HUDEP-2 (cell line): ENCODE measurements at regions not wholly inside any gene's neighbourhood (a gene's known extent, or its start where the extent isn't known, plus 50 kb on each side); places are given as distances from the start of the nearest gene placed in this dataset.

Source experiments
- DNase-seq, 76 experiments: peaks; one replicate each; lab custom pipeline; 2025; ENCODE audit not compliant: unreplicated experiment in 76 of 76; lab: John Stamatoyannopoulos, UW

DNA sequence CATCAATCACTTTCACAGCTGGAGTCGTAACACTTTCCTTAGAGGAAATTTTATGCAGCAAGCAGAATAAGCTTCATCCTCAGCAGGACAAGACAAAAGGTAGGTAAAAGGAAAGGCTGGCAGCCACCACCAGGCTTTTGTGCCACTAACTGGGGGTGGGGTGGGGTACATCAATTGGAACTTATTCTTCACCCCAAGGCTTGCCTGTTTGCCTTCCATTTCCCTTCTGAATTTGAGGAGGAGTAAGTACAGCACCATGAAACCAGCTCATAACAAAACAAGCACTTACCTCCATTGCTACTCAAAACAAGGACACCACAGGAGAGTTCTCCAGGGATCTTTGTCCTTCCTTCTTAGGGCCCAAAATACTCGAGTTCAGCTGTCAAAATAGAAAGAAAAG, 296.8 kb downstream of the ARRDC4 start:
- no peak for DNase-seq

DNA sequence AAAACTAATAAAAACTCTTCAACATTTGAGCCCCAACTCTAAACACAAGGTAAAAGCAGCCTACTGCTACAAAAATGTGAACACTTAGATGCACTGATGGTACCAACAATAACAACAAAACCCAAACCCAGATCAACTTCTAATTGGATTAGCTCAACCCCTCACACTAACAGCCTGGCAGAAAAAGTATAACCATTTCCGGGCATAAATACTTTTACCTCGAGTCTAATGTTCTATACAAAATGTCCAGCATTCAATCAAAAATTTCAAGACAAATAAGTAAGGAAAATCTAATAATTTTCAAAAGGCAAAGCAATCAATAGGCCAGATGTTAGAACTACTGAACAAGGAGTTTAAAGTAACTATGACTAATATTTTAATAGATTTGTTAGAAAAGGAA, 303.3 kb downstream of the ARRDC4 start:
- DNase-seq: no peak

DNA sequence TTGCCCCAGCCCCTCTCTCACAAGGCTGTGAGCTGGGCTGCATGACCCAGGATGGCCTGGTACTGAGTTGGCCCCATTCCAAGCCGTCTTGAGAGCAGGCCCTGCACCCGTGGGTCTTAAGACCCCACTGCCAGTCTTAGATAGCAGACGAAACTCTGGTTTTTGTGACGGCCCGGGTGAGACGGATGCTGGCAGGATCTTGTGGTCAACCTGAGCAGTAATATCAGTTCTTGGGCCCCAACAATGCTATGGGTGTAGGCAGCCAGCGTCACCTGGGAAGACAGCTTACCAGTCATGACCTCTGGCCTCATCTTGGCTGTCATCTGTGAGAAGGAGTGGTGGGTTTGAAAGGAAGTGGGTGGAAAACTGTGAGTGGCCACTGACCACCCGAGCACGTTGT, 305.8 kb downstream of the ARRDC4 start:
- DNase-seq: no peak

DNA sequence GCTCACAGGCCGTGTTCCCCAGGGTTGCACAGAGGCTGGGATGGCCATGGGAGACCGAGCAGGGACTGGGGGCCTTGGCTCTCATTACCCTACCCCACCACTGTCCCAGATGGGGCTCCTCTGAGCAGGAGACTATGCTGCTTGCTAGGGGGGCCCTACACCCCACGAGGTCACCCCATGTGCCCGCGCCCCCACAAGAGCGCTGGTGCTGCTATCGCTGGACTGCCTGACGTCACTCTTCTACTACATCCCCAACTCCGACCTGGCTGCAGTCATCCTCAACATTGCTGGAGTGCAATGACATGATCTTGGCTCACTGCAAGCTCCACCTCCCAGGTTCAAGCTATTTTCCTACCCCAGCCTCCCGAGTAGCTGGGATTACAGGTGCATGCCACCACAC, 307.7 kb downstream of the ARRDC4 start:
- no peak for DNase-seq

DNA sequence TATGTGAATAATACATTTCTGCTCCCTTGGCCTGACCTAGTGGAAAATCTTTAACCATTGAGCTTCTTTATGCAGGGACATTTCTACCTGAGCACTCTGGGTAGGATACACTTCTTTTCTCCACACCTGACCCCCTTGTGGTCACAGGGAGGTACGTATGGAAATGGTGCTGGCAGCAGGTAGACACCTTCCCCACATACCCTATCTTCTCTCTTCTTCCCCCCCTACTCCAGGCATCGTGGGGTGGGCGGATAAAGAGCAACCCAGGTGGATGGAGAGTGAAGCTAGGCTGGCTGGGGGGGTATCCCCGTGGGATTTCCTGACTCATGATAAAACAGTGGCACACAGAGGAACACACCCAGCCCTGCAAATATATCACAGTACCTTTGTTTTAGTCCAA, 312.1 kb downstream of the ARRDC4 start:
- no peak for DNase-seq

DNA sequence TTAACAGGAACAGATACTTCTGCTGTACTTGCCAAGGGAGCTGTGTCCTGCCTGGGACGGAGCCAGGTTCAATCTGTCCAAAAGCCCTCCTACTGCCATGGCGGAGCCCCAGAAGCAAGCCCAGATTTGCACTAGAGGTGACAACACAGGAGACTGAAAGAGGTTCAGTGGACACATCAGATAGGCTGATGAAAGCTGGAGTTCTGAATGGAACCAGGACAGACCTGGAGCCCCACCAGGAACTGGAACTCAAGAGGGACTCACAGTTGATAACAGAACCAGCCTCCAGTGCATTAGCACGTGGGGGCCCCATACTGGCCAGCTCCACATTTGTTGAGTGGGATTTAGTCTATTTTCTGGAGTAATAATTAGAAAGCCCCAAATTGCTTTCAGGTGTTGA, 315.5 kb downstream of the ARRDC4 start:
- DNase-seq: no peak

DNA sequence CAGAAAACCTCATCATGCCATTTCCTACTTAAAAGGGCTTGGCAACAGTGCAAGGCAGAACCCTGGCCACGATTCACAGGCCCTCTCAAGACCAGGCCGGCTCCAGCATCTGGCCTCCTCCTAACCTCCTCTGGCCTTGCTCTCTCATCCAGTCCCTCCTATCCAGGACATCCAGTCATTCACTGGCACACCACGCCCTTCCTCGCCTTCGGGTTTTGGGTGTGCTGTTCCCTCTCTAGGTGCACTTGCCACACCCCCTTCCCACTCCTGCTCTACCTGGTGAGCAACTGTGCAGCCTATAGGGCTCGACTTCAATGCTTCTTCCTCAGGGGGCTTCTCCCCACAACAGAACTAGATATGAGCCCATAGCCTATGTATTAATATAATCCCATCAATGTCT, 317.1 kb downstream of the ARRDC4 start:
- DNase-seq: no peak

DNA sequence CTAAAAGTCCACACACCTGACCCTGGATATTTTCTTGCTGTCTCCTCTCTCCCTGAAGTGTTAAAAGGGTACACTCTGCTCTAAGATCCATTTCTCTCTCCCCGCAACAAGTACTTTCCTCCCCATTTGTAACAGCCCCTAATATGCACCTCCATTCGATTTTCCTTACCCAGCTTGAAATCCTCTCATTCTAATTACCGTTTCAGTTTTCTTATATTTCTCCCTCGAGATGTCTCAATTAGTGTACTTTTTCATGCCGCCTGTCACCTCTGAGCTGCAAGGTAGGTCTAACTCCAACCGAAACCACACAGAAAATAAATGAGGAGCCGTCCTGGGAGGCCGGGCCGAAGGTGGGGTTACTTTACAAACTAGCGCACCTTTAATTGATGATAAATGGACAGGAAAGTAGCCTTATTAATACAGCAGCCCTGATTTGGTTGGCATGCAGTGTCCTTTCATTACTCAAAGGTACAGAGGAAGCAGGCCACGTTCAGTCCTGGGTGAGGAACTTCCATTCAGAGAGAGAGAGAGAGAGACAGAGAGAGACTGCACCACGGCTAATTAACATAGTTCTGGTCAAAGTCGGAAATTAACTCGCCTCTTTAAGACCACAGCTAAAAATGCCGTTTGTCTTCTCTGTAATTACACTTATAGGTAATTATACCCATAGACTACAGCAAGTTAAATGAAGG, 319.9 kb downstream of the ARRDC4 start:
- no peak for DNase-seq

DNA sequence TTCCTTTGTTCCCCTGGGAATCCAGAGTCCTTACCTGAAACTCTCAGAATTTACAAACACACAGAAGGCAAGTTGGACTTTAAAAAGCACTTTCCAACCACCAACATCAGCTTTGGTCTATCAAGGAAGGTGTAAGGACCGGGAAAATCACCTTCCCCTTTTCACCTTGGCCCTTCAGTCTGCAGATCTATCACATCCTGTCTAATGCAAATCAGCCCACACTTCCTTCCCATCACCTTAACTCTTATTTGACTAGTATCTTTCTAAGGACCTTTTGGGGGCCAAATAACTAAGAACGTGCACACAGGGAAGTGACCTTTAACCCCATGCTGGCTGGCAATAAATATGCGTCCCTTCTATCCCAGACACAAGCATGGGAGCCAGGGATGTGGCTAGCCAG, 320.6 kb downstream of the ARRDC4 start:
- no peak for DNase-seq

DNA sequence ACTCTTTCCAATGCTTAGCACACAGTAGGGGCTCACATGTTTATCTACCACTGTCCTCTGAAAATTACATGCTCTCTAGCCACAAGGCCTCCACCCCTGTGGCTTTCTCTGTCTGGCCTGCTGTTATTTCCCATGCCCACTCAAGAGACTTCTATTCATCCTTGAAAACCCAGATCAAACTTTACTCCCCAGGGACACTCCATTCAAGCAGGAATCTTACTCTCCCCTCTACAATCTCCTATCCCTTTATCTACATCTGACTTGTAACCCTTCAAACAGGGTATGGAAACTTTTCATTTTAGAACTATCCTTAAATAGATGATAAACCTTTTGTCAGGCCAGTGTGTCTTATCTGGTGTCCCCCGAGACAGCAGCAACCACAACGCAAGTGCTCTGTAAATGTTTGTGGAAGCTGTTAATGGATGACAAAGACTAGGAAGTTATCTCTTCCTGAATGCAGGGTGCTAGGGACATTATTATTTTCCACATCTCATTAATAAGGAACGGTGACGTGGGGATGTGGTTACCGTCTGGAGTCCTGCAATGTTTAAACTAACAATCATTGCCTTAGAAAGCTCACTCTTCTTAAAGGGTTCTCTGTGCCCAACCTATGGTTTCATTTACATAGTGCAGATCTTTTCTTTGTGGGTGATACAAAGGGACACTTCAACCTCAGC, 322.3 kb downstream of the ARRDC4 start:
- DNase-seq: no peak

DNA sequence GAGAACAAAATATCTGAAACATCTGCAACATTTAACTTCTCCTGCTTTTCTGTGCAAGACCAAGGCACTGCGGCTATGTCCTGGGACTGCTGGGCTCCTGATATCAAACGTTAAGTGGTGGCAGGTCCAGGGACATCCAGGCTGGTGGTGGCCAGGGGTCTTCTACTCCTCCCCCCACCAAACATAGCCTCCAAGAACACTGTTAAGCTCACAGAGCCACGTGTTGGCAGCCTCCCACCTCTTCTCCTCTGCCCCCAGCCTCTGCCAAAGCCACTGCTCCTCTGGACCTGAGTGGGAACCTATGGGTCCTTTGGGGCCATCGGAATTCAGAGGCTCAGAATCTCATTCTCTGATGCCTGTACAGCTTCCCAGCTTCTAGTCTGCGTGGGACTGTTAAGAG, 325.7 kb downstream of the ARRDC4 start:
- no peak for DNase-seq

DNA sequence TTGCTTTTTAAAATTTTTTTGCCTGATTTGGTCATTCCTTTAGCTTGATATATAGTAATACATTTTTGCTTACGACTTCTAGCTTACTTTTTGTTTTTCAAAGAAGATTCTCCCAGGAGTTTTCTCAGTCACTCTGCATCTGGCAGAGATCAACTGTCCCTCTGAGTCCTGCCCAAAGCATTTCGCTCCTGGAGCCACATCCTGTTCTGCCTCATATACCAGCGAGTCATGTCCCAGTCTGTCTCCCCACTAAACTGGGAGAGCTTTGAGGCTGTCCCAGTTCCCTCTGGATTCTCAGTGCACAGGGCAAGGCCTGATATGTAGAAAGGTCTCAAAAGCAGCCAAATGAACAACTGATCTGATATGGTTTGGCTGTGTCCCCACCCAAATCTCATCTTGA, 326.3 kb downstream of the ARRDC4 start:
- DNase-seq: no peak

DNA sequence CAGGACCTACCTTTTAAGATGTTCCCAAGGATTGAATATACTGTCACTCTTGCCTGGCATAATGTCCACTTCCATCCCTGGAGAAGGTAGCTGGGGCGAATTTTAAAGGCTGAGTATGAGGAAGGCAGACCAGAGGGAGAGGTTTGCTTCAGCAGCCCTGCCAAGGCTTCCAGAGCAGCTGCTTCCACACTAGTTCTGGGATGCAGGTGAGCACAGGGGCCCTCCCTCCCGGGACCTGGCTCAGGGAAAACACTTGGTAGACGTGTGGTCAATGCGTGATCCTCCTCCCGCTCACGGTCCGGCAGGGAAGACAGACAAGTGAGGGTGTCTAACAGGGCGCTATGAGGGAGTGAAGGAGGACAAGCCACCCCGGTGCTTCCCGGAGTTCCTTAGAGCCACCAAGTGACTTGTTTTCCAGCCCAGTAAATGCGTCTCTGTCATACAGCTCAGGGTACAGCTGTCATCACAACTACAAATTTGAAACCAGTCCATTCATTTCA, 327.6 kb downstream of the ARRDC4 start:
- no peak for DNase-seq

DNA sequence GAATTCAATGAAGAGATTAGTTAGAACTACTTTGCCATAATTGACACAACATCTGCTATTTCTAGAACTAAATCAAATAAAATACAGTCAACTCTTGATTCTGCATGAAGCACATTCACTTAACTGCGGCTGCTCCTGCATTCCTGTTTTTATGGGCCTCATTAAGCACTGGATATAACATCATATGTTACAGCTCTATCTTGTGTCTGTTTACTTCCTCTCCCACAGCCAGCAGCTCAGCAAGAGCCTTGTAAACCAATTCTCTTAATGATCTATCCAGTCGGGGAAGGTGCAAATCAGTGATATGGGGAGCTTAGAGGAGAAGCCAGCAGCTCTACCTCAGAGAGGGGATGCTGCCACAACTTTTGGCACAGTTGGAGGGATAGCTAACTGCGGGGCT, 329.2 kb downstream of the ARRDC4 start:
- no peak for DNase-seq

DNA sequence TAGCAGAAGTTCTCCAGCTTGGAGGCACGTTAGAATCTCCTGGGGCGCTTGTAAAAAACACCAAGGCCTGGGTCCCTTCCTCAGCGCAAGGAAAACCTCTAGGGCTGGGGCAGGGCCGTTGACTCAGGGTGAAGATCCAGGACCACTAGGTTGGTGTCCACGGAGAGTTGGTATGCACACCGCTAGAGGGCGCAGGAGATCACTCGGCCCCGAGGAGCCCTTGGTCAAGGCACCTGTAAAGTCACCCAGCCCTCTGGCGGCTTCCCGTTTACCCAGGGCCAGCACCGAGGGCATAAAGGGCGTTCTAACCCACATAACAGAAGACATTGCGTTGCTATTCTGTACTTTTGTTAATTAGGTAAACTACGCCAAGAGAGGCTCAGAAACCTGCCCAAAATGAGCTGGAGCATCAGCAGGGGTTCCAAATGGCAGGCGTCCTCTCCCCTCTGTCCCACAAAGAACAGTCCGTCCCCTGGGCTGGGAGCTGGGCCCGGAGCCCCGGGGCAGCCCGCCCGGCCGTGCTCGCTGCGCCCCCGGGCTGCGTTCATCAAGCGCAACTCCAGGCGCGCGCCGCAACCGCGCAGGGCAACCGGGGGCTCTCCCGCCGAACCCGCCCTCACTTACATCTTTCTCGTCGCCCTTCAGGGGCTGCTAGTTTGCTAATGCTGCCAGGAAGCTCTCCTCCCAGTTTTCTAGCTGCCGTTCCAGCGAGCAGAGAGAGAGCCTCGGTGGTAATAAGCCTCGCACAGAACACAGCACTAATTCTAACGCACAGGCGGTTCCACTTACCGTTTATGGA, 332.1 kb downstream of the ARRDC4 start:
- DNase-seq: peak in 49 of 76 experiments; percentile 1 to 61 (median 17)

DNA sequence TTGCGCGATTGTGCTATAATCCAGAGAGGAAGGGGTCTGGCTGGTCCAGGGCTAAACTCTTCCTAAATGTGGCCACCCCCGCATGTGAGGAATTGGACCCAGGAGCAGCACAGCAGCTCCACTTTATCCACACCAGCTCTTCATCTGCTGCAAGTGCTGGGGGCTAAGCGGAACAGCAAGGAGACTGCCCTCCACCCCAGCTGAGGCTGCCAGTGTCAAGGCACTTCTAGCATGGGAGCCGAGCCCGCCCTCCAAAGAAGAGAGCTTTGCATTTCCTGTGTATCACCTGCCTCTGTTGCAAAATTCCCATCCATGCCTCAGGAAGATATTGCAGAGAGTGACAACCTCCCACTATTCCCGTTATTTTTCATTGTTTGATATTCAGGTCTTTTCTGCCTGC, 333.6 kb downstream of the ARRDC4 start:
- no peak for DNase-seq

DNA sequence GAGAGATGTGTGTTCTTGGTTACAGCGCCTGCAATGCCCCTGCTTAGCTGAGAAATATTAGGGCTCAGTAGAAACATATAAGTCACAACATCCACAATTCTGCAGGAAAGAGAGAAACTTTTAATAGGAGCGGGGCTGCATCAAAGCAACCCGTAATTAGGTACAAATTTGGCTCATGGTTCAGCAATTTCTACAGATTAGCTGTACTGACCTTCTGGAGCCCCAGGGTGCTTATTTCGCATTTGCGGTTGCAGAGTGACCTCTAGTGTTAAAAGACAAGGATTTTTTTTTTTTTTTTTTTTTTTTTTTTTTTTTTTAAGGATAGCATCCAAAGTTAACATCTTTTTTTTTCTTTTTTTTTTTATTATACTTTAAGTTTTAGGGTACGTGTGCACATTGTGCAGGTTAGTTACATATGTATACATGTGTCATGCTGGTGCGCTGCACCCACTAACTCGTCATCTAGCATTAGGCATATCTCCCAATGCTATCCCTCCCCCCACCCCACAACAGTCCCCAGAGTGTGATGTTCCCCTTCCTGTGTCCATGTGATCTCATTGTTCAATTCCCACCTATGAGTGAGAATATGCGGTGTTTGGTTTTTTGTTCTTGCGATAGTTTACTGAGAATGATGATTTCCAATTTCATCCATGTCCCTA, 334.7 kb downstream of the ARRDC4 start:
- DNase-seq: peak in 16 of 76 experiments; percentile 1 to 31 (median 9)

DNA sequence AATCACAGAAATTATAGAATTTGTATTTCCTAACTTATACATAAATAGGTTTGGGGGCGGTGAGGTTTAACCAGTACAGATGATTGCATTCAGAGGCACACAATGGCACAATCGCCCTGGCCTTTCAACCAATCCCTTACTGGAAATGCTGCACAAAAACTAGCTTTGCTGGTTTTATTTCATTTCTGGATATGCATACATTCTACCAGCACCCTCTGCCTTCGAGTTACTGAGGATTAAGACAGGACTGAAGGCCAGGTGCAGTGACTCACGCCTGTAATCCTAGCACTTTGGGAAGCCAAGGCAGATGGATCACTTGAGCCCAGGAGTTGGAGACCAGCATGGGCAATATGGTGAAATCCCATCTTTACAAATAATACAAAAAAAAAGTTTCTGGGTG, 336.1 kb downstream of the ARRDC4 start:
- no peak for DNase-seq

DNA sequence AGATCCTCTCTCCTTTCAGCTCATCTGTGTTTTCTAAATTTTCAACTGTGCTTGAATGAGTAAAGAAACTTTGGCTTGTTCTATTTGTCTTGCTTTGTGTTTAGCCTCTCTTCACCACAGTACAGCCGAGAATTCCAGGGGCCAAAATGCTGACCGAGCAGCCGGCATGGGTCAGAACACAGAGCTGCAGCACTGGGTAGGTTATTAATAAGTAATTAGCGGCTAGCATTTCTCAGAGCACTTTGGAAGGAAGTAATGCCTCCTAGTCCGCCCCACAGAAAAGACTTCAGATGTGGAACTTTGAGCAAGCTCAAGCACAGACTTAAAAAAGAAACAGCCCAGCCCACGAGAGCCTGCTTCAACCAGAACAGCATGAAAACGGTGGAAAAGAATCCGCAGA, 343.9 kb downstream of the ARRDC4 start:
- no peak for DNase-seq

DNA sequence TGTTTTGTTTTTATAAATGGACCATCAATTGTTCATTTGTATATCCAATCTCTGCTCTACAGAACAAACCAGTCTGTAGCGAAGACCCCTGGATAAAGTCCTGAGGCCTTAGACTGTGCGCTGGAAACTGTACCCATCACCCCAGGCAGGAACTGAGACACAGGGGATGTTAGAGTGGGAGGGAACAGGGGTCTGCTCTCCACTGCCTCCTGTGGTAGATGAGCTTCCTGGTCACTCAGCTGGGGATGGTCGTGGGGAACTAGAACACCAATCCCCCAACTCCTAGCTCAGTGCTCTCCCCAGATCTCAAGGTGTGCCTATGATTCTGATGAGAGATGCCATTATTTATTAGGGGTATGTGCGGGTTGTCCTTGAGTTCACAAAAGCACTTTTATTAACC, 340.2 kb upstream of the IGF1R start:
- no peak for DNase-seq

DNA sequence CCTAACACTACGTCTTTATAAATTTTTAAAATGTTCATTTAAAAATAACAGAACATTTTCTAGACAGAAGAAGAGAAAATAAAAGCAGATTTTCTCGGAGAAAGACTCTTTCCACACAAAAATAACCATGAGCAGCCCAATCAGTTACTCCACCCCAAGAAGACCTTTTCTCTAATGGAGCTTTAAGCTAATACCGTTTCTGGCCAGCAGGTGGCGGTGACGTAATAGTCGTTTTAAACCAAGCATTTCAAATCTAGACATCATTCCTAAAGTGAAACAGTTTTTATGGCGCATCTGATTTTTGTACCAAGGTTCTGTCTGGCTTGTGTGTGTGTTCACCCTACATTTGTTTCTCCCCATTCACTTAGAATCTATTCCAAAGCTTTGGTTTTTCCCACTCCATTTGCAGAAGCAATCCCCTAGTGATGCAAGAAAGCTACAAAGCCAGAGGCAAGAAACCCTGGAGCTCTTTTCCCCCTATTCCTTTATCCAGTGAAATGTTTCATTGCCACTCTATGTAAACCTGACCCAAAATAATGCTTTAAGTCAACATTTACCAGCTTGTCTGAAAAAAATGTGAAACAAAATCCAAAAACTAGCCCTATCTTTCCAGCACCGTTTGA, 336.7 kb upstream of the IGF1R start:
- DNase-seq: peak in 60 of 76 experiments; percentile 2 to 69 (median 42)
